Smooth muscle cell (in vitro differentiated cells): ENCODE measurements at regions not wholly inside any gene's neighbourhood (a gene's known extent, or its start where the extent isn't known, plus 50 kb on each side); places are given as distances from the start of the nearest gene placed in this dataset.

Experiments
- DNase-seq: peaks from one replicate; lab custom pipeline; 2025; ENCODE audit not compliant: unreplicated experiment; lab: John Stamatoyannopoulos, UW
- H2AFZ ChIP-seq: fragments of 200-600 bp; sonication (generic); 2 replicates; pipeline ENCODE4 v1.6.0; 2016; ENCODE audit warnings: antibody characterized with exemption, low read depth, mild to moderate bottlenecking
- H3F3A ChIP-seq: fragments of 200-600 bp; sonication (generic); 2 replicates; pipeline ENCODE4 v1.6.0; 2017; ENCODE audit warnings: antibody characterized with exemption, low read depth
- H3K27ac ChIP-seq: fragments of 200-600 bp; sonication (generic); 2 replicates; pipeline ENCODE4 v1.5.1; 2016; ENCODE audit warnings: low read depth, mild to moderate bottlenecking
- H3K27me3 ChIP-seq: fragments of 200-600 bp; sonication (generic); 2 replicates; pipeline ENCODE4 v1.6.1; 2016; ENCODE audit warnings: low read depth, mild to moderate bottlenecking
- H3K36me3 ChIP-seq: fragments of 200-600 bp; sonication (generic); 2 replicates; pipeline ENCODE4 v1.5.1; 2016; ENCODE audit warnings: low read depth
- H3K4me1 ChIP-seq: fragments of 200-600 bp; sonication (generic); 2 replicates; pipeline ENCODE4 v1.5.1; 2016; ENCODE audit warnings: low read depth
- H3K4me2 ChIP-seq: fragments of 200-600 bp; sonication (generic); 2 replicates; pipeline ENCODE4 v1.6.0; 2016; ENCODE audit warnings: mild to moderate bottlenecking
- H3K4me3 ChIP-seq: fragments of 200-600 bp; sonication (generic); 2 replicates; pipeline ENCODE4 v1.5.1; 2016; ENCODE audit warnings: mild to moderate bottlenecking
- H3K79me2 ChIP-seq: fragments of 200-600 bp; sonication (generic); 2 replicates; pipeline ENCODE4 v1.6.0; 2016; ENCODE audit warnings: low read depth, mild to moderate bottlenecking
- H3K9ac ChIP-seq: fragments of 200-600 bp; sonication (generic); 2 replicates; pipeline ENCODE4 v1.6.0; 2016; ENCODE audit warnings: low read depth
- H3K9me3 ChIP-seq: fragments of 200-600 bp; sonication (generic); replicated peaks from 2 replicates; pipeline ENCODE4 v1.5.1; 2016; ENCODE audit warnings: low read depth
- H4K20me1 ChIP-seq: fragments of 200-600 bp; sonication (generic); 2 replicates; pipeline ENCODE4 v1.6.0; 2016; ENCODE audit warnings: low read depth
- WGBS: methylation state at CpG from one replicate; pipeline ENCODE4 v1.1.7; 2016; ENCODE audit warnings: low lambda C conversion rate; 5-methylcytosine and 5-hydroxymethylcytosine counted together
- TF ChIP-seq, protein P1 (sequence below): fragments of 200-600 bp; sonication (generic); IDR thresholded peaks from 2 replicates; pipeline ENCODE4 v1.5.1; 2017; ENCODE audit warnings: borderline replicate concordance, mild to moderate bottlenecking, antibody characterized with exemption; ENCODE audit not compliant: insufficient read depth, poor library complexity, severe bottlenecking

DNA sequence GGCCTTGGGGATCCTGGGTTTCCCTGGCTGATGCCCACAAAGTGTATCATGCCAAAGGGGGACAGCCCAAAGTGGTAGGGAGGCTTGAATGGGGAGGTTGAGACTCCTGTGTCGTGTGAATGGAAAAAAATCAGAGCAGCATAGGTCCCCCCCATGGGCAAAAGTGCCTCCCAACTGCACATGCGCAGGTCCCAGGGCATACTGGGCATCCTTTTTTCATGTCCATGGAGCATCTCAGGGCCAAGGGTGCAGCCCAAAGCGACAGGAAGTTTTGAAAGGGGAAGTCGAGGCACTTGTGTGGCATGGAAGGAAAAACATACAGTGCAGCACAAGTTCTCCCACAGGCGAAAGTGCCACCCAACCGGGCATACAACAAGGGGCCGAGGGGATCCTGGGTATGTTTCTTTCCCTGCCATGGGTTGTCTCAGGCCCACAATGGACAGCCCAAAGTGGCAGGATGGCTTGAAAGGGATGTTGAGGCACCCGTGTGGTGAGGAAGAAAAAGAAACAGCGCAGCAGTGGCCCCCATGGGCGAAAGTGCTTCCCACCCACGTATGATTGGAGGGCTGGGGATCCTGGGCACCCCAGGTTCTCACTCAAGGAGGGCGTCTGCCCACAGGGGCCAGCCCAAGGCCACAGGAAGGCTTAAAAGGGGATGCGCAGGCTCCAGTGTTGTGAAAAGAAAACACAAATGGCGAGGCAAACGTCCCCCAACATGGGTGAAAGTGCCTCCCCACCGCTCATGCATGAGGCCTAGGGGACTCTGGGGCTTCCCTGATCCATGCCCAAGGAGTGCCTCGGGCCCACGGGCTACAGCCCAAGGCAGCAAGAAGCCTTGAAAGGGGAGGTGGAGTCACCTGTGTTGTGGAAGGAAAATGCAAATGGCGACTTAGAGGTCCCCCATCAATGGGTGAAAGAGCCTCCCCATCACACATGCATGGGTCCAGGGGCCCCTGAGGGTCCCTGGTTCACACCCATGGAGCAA, 573.7 kb downstream of the ALG10 start:
- TF ChIP-seq, protein P1, sequence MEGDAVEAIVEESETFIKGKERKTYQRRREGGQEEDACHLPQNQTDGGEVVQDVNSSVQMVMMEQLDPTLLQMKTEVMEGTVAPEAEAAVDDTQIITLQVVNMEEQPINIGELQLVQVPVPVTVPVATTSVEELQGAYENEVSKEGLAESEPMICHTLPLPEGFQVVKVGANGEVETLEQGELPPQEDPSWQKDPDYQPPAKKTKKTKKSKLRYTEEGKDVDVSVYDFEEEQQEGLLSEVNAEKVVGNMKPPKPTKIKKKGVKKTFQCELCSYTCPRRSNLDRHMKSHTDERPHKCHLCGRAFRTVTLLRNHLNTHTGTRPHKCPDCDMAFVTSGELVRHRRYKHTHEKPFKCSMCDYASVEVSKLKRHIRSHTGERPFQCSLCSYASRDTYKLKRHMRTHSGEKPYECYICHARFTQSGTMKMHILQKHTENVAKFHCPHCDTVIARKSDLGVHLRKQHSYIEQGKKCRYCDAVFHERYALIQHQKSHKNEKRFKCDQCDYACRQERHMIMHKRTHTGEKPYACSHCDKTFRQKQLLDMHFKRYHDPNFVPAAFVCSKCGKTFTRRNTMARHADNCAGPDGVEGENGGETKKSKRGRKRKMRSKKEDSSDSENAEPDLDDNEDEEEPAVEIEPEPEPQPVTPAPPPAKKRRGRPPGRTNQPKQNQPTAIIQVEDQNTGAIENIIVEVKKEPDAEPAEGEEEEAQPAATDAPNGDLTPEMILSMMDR = no peak
- no peaks in the 10 kb centered on the region for H3K36me3 ChIP-seq
- no peak overlapping the region for H3K4me2 ChIP-seq
- 70% methylated on average over 19 of the region's 19 CpGs for WGBS
- no peak overlapping the region for H3K27ac ChIP-seq
- peaks cover 28% of the 10 kb centered on the region for H3K9me3 ChIP-seq
- no peak for DNase-seq
- no peaks in the 10 kb centered on the region for H4K20me1 ChIP-seq
- H2AFZ ChIP-seq = no peak overlapping the region
- no peaks in the 10 kb centered on the region for H3K79me2 ChIP-seq
- H3K4me1 ChIP-seq = no peaks in the 10 kb centered on the region
- no peaks in the 10 kb centered on the region for H3K27me3 ChIP-seq
- no peak overlapping the region for H3K9ac ChIP-seq
- no peaks in the 10 kb centered on the region for H3F3A ChIP-seq
- no peak overlapping the region for H3K4me3 ChIP-seq

DNA sequence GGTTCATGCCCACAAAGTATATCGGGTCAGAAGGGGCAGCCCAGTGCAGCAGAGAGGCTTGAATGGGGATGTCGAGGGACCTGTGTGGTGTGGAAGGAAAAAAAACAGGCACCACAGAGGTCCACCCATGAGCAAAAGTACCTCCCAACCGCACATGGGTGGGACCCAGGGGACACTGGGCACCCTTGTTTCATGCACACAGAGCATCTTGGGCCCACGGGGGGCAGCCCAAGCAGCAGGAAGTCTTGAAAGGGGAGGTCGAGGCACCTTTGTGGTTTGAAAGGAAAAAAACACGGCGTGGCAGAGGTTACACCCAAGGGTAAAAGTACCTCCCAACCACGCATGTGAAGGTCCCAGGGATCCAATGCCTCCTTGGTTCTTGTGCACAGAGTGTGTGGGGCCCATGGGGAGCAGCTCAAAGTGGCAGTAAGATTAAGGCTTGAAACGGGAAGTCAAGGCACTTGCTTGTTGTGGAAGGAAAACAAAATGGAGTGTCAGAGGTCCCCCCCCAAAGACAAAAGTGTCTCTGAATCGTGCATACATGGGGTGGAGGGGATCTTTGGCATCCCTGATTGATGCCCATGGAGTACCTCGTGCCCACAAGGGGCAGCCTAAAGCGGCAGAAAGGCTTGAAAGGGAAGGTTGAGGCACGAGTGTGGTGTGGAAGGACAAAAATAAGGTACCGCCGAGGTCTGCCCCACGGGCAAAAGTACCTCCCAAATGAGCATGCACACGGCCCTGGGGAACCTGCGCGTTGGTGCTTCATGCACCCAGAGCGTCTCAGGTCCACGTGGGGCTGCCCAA, 575.5 kb downstream of the ALG10 start:
- Histone ChIP-seq H3K27ac (no peak overlapping the region), H3K9ac (no peak overlapping the region), H3K36me3 (no peaks in the 10 kb centered on the region), H2AFZ (no peak overlapping the region), H3K9me3 (peaks cover 17% of the 10 kb centered on the region), H4K20me1 (no peaks in the 10 kb centered on the region), H3F3A (no peaks in the 10 kb centered on the region), H3K4me2 (no peak overlapping the region), H3K79me2 (no peaks in the 10 kb centered on the region), H3K27me3 (no peaks in the 10 kb centered on the region), H3K4me3 (no peak overlapping the region), H3K4me1 (no peaks in the 10 kb centered on the region)
- DNase-seq = no peak
- TF ChIP-seq, protein P1 = no peak
- WGBS = 73% methylated on average over 21 of the region's 21 CpGs

DNA sequence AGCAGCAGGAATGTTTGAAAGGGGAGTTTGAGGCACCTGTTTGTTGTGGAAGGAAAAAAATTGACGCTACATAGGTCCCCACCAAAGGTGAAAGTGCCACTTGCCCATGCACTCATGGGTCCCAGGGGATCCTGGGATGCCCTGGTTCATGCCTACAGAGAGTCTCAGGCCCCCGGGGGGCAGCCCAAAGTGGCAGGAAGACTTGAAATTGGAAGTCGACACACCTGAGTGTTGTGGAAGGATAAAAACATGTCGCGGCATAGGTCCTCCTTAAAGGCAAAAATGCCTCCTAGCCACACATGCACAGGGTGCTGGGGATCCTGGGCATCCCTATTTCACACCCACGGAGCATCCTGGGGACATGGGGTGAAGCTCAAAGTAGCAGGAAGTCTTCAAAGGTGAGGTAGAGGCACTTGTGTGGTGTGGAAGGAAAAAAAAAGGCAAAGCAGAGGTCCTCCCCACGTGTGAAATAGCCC, 576.1 kb downstream of the ALG10 start:
- Histone ChIP-seq H3K4me2 (no peak overlapping the region), H3K27ac (no peak overlapping the region), H3F3A (no peaks in the 10 kb centered on the region), H3K79me2 (no peaks in the 10 kb centered on the region), H3K4me3 (no peak overlapping the region), H2AFZ (no peak overlapping the region), H3K27me3 (no peaks in the 10 kb centered on the region), H4K20me1 (no peaks in the 10 kb centered on the region), H3K9ac (no peak overlapping the region), H3K36me3 (no peaks in the 10 kb centered on the region), H3K4me1 (no peaks in the 10 kb centered on the region), H3K9me3 (peaks cover 13% of the 10 kb centered on the region)
- WGBS = 64% methylated on average over 7 of the region's 7 CpGs
- TF ChIP-seq, protein P1 = no peak
- DNase-seq = no peak
